NCI-H1105 (cell line): ENCODE measurements at regions not wholly inside any gene's neighbourhood (a gene's known extent, or its start where the extent isn't known, plus 50 kb on each side); places are given as distances from the start of the nearest gene placed in this dataset.

Experiments
- DNase-seq: peaks from one replicate; lab custom pipeline; 2025; lab: John Stamatoyannopoulos, UW

DNA sequence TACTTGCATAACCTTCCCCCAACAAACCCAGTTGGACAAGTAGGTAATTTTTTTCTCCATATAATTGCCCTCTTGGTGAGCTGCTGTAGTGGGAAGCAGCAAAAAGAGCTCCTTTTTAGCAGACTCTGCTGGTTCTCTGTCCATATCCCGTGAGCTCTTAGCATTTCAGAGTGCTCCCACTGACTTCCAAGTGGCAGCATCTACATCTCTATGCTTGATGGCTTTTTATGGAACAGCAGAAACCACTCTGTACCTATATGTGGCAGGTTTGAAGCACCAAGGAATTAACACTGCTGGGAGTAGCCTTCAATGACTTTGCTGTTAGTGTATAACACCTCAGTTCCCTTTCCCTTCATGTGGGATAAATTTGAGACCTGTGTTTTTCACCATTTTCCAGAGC lies 168.4 kb upstream of the NHS start:
- DNase-seq: no peak

GRCh38 chrX:17214962-17215361 lies 160.0 kb upstream of the NHS start:
- DNase-seq: no peak

DNA sequence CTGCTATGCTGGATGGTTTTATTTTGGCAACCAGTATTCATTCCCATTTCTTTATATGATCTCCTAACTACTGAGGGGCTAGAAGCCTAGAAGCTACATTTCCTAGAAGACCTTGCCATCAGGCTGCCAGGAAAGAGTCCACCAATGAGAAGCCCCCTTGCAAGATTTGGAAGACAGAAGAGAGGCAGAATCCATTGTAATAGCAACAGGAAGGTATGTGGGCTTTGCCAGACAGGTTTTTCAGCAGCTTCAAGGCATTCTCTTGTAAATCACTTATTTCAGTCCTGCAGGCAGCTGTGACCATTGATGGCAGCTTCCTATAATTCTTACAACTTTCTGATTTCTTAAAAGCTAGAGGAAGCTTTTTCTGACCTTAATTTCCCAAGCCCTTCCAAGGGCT lies 148.3 kb upstream of the NHS start:
- DNase-seq: no peak

GRCh38 chrX:17237146-17237545 lies 137.9 kb upstream of the NHS start:
- DNase-seq: no peak

DNA sequence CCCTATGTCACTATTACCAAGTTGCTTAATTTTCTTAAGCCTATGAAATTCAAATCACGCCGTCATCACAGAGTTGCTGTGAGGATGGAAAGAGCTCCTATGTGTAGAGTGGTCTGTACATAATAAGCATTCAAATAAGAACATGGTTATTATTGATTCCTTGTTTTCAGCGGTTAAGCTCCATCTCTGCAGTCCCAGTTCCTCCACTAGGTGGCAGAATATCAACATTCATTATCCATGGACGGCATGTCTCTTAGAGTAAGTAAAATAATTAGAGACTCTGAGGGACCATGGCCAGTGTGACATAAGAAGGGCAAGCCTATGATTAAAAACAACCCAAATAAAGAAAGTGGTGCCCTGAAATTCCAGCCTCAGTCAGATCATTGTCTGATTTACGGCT lies 132.5 kb upstream of the NHS start:
- DNase-seq: peak; percentile 72

DNA sequence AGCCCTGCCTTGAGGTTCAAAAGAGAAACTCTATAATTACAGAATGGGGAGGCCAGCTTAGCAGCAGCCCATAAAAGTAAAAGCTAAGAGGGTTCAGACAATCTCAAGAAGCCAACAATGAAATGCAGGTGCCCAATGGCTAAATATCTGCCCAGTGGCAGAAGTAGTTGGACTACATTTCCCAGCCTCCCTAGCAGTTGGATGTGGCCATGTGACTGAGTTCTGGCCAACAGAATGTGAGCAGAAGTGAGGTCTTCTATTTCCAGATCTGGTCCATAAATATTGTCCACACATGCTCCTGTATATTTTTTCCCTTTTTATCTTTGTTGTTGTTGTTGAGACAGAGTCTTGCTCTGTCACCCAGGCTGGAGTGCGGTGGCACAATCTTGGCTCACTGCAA lies 127.9 kb upstream of the NHS start:
- DNase-seq: no peak

DNA sequence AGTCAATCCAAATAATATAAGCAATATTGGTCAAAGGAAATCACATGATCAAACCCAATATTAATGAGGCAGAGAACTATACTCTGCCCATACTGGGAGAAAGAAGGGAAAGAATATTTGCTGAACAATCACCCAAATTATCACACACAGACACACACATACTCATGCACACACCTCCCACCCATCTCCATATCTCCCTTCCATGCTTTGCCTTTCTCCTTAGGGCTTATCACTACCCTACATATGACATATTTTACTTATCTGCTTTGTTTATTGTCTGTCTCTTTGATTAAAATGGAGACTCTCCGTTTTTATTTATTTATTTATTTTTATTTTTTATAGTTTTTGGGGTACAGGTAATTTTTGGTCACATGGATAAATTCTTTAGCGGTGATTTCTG lies 112.9 kb upstream of the NHS start:
- DNase-seq: no peak

- DNase-seq: no peak
Measured at GRCh38 chrX:17266136-17266535, 108.9 kb upstream of the NHS start.

DNA sequence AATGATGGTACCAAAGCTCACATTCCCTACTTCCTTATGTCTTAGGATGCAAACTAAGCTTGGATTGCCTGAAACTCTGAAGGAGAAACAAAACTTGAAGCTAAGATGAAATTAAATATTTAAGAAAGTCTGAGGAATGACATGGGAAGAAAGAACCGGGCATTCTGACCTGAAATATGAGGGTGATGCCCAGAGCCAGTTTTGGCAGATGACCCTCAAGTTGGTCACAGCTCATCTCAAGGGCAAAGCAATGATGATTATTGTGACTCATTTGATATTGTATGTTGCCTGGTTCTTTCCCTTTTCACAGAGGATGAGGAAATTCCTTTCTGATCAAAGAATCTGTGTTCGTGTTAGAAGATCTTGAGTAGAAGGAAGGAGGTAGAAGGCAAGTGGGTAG lies 96.0 kb upstream of the NHS start:
- DNase-seq: no peak

DNA sequence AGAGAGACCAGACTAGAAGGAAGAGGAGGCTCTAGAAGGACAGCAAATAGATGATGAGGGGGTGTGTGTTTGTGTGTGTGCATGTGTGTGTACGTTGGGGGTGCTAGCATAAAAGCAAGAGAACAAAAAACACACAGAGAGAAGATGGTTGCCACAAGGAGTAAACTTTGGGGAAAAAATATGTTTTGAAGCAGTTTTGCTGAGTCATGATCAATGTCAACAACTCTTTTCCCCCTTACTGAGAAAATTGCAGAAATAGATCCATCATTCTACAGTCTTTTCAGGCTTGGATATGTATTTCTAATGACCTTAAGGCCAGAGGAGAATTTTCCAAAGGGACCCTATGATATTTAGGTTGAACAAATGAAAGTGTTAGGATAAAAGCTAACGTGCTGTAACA lies 89.0 kb upstream of the NHS start:
- DNase-seq: no peak

DNA sequence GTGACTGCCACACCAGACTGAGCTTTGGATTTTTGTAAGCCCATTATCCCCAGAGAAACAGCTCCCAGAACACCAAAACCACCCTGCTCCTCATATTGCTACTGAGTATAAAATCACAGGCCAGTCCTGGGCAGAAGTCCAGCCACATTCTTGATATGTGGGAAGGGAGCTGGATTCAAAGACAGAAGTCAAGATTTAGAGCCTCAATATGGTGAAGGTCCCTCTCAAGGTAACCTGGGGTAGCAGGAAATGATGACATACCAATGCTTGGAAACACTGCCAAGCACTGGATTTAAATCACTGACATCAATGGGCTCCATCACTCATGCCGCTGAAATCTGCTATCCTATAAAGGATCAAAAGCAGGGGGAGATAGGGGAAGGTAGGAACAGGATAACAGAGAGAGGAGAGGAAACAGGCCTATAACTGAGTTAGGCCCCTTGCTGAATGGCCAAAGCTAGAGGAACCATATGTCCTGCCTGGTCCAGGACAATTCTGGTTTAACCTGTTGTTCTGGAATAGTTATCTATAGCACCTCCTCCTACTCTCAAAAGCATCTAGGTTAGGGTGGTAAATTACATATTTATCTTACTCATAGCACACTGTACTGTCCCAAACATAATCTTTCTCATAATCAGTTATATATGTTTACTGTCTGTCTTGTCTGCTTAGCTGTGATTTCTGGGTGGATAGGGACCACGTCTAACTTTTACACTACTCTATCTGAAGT lies 83.7 kb upstream of the NHS start:
- no peak for DNase-seq

DNA sequence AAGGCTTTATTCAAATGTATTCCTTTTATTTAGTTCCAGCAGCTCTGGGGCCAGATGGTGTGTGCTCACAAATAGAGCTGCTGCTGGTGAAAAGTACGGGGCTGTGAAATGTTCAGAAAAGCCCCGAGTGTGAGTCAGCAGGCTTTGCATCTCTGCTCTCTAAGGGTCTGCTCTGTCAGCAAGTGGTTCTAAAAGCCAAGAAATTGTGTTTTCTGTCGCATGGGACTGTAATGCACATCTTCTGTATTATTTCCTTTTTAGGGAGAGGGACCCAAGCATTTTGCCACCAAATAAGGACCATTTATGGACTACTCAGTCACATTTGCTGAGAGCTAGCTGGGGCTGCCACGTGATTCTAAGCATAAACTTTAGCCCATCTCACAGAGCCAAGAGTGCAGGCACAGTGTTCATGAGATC lies 82.9 kb upstream of the NHS start:
- no peak for DNase-seq

GRCh38 chrX:17294561-17294960 lies 80.4 kb upstream of the NHS start:
- no peak for DNase-seq

GRCh38 chrX:17295791-17296190 lies 79.2 kb upstream of the NHS start:
- no peak for DNase-seq

- DNase-seq: no peak
Measured at GRCh38 chrX:17298564-17298963, 76.4 kb upstream of the NHS start.

DNA sequence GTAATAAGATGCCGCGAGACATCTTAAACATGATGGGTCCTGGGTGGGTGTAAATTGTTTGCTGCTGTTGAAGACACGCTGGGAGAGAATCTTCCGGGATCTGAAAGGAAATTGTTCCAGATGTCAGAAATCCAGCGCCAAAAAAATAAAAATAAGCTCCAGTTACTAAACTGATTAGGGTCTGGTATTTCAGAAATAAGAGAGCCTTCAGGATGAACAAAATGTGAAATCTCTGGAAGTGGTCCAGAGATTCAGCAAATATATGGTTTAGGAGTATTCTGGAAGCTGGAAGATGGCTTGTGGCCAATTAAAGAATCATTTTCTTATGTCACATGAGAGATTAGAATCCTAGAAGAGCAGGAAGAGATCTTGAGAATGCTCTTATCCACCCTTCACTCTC lies 75.8 kb upstream of the NHS start:
- no peak for DNase-seq

GRCh38 chrX:17323397-17323796 lies 51.6 kb upstream of the NHS start:
- no peak for DNase-seq
